ENCODE measurements at regions not wholly inside any gene's neighbourhood (a gene's known extent, or its start where the extent isn't known, plus 50 kb on each side); places are given as distances from the start of the nearest gene placed in this dataset.

DNA sequence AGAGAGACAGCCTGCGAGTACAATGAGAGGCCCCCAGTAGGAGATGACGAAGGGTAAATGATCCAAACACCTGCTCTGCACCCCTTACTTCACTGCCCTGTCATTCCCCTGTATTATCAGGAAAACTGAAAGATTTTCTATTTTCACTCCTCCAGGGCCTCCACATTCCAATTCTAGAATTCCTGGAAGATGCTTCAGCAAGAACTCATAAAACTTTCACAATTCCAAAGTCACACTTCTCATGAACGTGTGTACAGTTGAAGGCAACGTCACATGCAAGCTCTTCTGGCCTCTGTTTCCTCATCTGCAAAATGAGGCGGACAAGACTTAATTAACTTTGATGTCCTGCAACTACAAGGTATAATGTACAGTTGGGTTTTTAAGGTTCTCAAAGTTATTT, 62.8 kb upstream of the SPATA12 start:
- no TSS peak for BruUV-seq (replicated peaks)
- no peaks in the 10 kb centered on the region for H3K79me2 ChIP-seq (ENCODE audit: insufficient read depth, low read length)
- no peaks in the 10 kb centered on the region for H3K36me3 ChIP-seq (ENCODE audit: control insufficient read depth in 1 of 2, insufficient read depth in 2 of 2, low read length in 2 of 2)
- H3K9me3 ChIP-seq (ENCODE audit: control insufficient read depth in 1 of 2, insufficient read depth in 1 of 2, low read depth in 1 of 2, low read length in 2 of 2) = no peaks in the 10 kb centered on the region
- RAD21 ChIA-PET (ENCODE audit: low non-redundant PET in 1 of 2, low total read pairs in 2 of 2, uncharacterized antibody in 2 of 2, unreplicated experiment in 2 of 2) = no interaction called here
- no peak overlapping the region for H3K4me2 ChIP-seq (ENCODE audit: low read length)
- no peaks in the 10 kb centered on the region for H4K20me1 ChIP-seq (ENCODE audit: insufficient read depth)
- no peak overlapping the region for H2AFZ ChIP-seq (ENCODE audit: low read depth, low read length, poor library complexity, severe bottlenecking)
- no peak overlapping the region for H3K9ac ChIP-seq (ENCODE audit: low read length)
- H3K27me3 ChIP-seq (ENCODE audit: insufficient read depth, low read length) = no peaks in the 10 kb centered on the region
- TF ChIP-seq EZH2 (IDR thresholded peaks at IDR 0.05) (no peak), ZFX (IDR thresholded peaks at IDR 0.05) (no peak), ZNF274 (IDR thresholded peaks at IDR 0.05; ENCODE audit: low read depth, low read length) (no peak), ZBTB33 (IDR thresholded peaks at IDR 0.05; ENCODE audit: extremely low read depth, insufficient replicate concordance, low read length) (no peak), EGR1 (IDR thresholded peaks at IDR 0.05; ENCODE audit: low read depth) (no peak), ELF1 (IDR thresholded peaks at IDR 0.05; ENCODE audit: borderline replicate concordance, low read depth) (no peak), YY1 (IDR thresholded peaks at IDR 0.05; ENCODE audit: extremely low read depth, insufficient replicate concordance, low read depth, low read length) (no peak), CTCF (IDR thresholded peaks at IDR 0.05 in 2 of 3, conservative IDR thresholded peaks at IDR 0.05 in 1 of 3; ENCODE audit: borderline replicate concordance in 1 of 3, insufficient read depth in 1 of 3, low read depth in 2 of 3, low read length in 2 of 3) (no peak), SRF (IDR thresholded peaks at IDR 0.05; ENCODE audit: low read depth) (no peak), SP1 (IDR thresholded peaks at IDR 0.05; ENCODE audit: low read depth) (no peak), POLR2AphosphoS5 (IDR thresholded peaks at IDR 0.05; ENCODE audit: low read depth, low read length) (no peak), JUND (IDR thresholded peaks at IDR 0.05) (no peak), POLR2A (IDR thresholded peaks at IDR 0.05; ENCODE audit: borderline replicate concordance, extremely low read depth, insufficient read depth, insufficient read length) (no peak), TCF7L2 (IDR thresholded peaks at IDR 0.05; ENCODE audit: borderline replicate concordance, extremely low read depth, insufficient read depth, insufficient read length) (no peak), CBX3 (IDR thresholded peaks at IDR 0.05; ENCODE audit: low read depth) (no peak), FOSL1 (IDR thresholded peaks at IDR 0.05; ENCODE audit: low read depth) (no peak)
- TF ChIP-seq, protein P1, sequence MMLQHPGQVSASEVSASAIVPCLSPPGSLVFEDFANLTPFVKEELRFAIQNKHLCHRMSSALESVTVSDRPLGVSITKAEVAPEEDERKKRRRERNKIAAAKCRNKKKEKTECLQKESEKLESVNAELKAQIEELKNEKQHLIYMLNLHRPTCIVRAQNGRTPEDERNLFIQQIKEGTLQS (IDR thresholded peaks at IDR 0.05) = no peak
- CTCF ChIA-PET = interaction anchor here (2.4 kb wide), 1 partner anchor 9 kb away, joined by 8 read pairs; no protein-coding TSS in a partner anchor
- no peak overlapping the region for H3K4me3 ChIP-seq (replicated peaks in 1 of 2; ENCODE audit: low read depth in 1 of 2, low read length in 2 of 2)
- peaks cover 0 to 8% of the 10 kb centered on the region in 2 experiments; a peak in 2 of 4 replicates for H3K4me1 ChIP-seq (ENCODE audit: control insufficient read depth in 1 of 2, insufficient read depth in 2 of 2, low read length in 2 of 2)
- POLR2A ChIA-PET = no interaction called here
- H3K9me2 ChIP-seq (ENCODE audit: insufficient read depth) = no peaks in the 10 kb centered on the region
- intact Hi-C loops (cut with micrococcal nuclease) = loop anchor here (5.0 kb wide), 1 partner anchor 175 kb away; no protein-coding TSS in a partner anchor
- ATAC-seq = no peak
- H3K27ac ChIP-seq (ENCODE audit: low read depth, low read length) = no peak overlapping the region
- no peak for DNase-seq (ENCODE audit: low read depth, low spot score)

All from HCT116 (cell line).